ENCODE measurements at regions not wholly inside any gene's neighbourhood (a gene's known extent, or its start where the extent isn't known, plus 50 kb on each side); places are given as distances from the start of the nearest gene placed in this dataset.
A peak's percentile ranks its signal among the peaks of the same experiment; 100 is the strongest.
"Not testable (repeated sequence)": the region's sequence is repeated elsewhere in the genome, so short reads cannot be mapped to it uniquely, and the experiment has no call there.

GRCh38 chr2:17375262-17375661, 143.0 kb downstream of the RAD51AP2 start:
- DNase-seq (ENCODE audit: low read depth), result no peak
- no peak overlapping the region for H3K4me3 ChIP-seq (ENCODE audit: low read depth, low read length)

- peak; percentile 16 for DNase-seq (ENCODE audit: low read depth)
- H3K4me3 ChIP-seq (ENCODE audit: low read depth, low read length), result no peak overlapping the region
Measured at GRCh38 chr2:17373741-17374140, 144.5 kb downstream of the RAD51AP2 start.

- no peak overlapping the region for H3K4me3 ChIP-seq (ENCODE audit: low read depth, low read length)
- peak; percentile 45 for DNase-seq (ENCODE audit: low read depth)
Measured at GRCh38 chr2:17373041-17373440, 145.2 kb downstream of the RAD51AP2 start.

- DNase-seq (ENCODE audit: low read depth), result no peak
- H3K4me3 ChIP-seq (ENCODE audit: low read depth, low read length), result no peak overlapping the region
Measured at GRCh38 chr2:17363846-17364245, 154.4 kb downstream of the RAD51AP2 start.

GRCh38 chr2:17362956-17363355, 155.3 kb downstream of the RAD51AP2 start:
- H3K4me3 ChIP-seq (ENCODE audit: low read depth, low read length), result no peak overlapping the region
- DNase-seq (ENCODE audit: low read depth), result no peak

- no peak overlapping the region for H3K4me3 ChIP-seq (ENCODE audit: low read depth, low read length)
- no peak for DNase-seq (ENCODE audit: low read depth)
Measured at GRCh38 chr2:17355608-17356329, 162.5 kb downstream of the RAD51AP2 start.

GRCh38 chr2:17353263-17353662, 165.0 kb downstream of the RAD51AP2 start:
- H3K4me3 ChIP-seq (ENCODE audit: low read depth, low read length), result no peak overlapping the region

GRCh38 chr2:17342692-17343091, 175.5 kb downstream of the RAD51AP2 start:
- H3K4me3 ChIP-seq (ENCODE audit: low read depth, low read length); DNase-seq (ENCODE audit: low read depth): not testable (repeated sequence)

More at GRCh38 chr2:17353263-17353662, 165.0 kb downstream of the RAD51AP2 start:
- no peak for DNase-seq (ENCODE audit: low read depth)

GRCh38 chr2:17337507-17337906, 180.7 kb downstream of the RAD51AP2 start:
- no peak for DNase-seq (ENCODE audit: low read depth)
- no peak overlapping the region for H3K4me3 ChIP-seq (ENCODE audit: low read depth, low read length)

GRCh38 chr2:17336458-17336857, 181.8 kb downstream of the RAD51AP2 start:
- DNase-seq (ENCODE audit: low read depth), result no peak

GRCh38 chr2:17334300-17334699, 183.9 kb downstream of the RAD51AP2 start:
- DNase-seq (ENCODE audit: low read depth), result no peak
- H3K4me3 ChIP-seq (ENCODE audit: low read depth, low read length), result no peak overlapping the region

More at GRCh38 chr2:17336458-17336857, 181.8 kb downstream of the RAD51AP2 start:
- no peak overlapping the region for H3K4me3 ChIP-seq (ENCODE audit: low read depth, low read length)

GRCh38 chr2:17331636-17332035, 186.6 kb downstream of the RAD51AP2 start:
- DNase-seq (ENCODE audit: low read depth), result no peak
- H3K4me3 ChIP-seq (ENCODE audit: low read depth, low read length), result no peak overlapping the region

GRCh38 chr2:17328161-17328560, 190.1 kb downstream of the RAD51AP2 start:
- H3K4me3 ChIP-seq (ENCODE audit: low read depth, low read length), result no peak overlapping the region
- no peak for DNase-seq (ENCODE audit: low read depth)

- DNase-seq (ENCODE audit: low read depth), result no peak
- no peak overlapping the region for H3K4me3 ChIP-seq (ENCODE audit: low read depth, low read length)
Measured at GRCh38 chr2:17327649-17328048, 190.6 kb downstream of the RAD51AP2 start.

- no peak for DNase-seq (ENCODE audit: low read depth)
- H3K4me3 ChIP-seq (ENCODE audit: low read depth, low read length), result no peak overlapping the region
Measured at GRCh38 chr2:17326717-17327116, 191.5 kb downstream of the RAD51AP2 start.

GRCh38 chr2:17323697-17324096, 194.5 kb downstream of the RAD51AP2 start:
- no peak for DNase-seq (ENCODE audit: low read depth)
- H3K4me3 ChIP-seq (ENCODE audit: low read depth, low read length), result no peak overlapping the region

GRCh38 chr2:17322461-17322860, 195.8 kb downstream of the RAD51AP2 start:
- H3K4me3 ChIP-seq (ENCODE audit: low read depth, low read length), result no peak overlapping the region
- DNase-seq (ENCODE audit: low read depth), result no peak

GRCh38 chr2:17319090-17319489, 199.2 kb downstream of the RAD51AP2 start:
- H3K4me3 ChIP-seq (ENCODE audit: low read depth, low read length), result no peak overlapping the region
- DNase-seq (ENCODE audit: low read depth), result no peak

- no peak overlapping the region for H3K4me3 ChIP-seq (ENCODE audit: low read depth, low read length)
- no peak for DNase-seq (ENCODE audit: low read depth)
Measured at GRCh38 chr2:17318013-17318412, 200.2 kb downstream of the RAD51AP2 start.

- DNase-seq (ENCODE audit: low read depth), result no peak
- H3K4me3 ChIP-seq (ENCODE audit: low read depth, low read length), result no peak overlapping the region
Measured at GRCh38 chr2:17317439-17317976, 200.7 kb downstream of the RAD51AP2 start.

- DNase-seq (ENCODE audit: low read depth), result no peak
- H3K4me3 ChIP-seq (ENCODE audit: low read depth, low read length), result no peak overlapping the region
Measured at GRCh38 chr2:17313261-17313660, 205.0 kb downstream of the RAD51AP2 start.

All from skeletal muscle cell (primary cell).